ENCODE measurements at regions not wholly inside any gene's neighbourhood (a gene's known extent, or its start where the extent isn't known, plus 50 kb on each side); places are given as distances from the start of the nearest gene placed in this dataset.
"Not testable (repeated sequence)": the region's sequence is repeated elsewhere in the genome, so short reads cannot be mapped to it uniquely, and the experiment has no call there.

- Histone ChIP-seq H3K9me3 (no peaks in the 10 kb centered on the region), H3K4me1 (replicated peaks) (no peaks in the 10 kb centered on the region), H3K27me3 (replicated peaks; ENCODE audit: insufficient read depth) (no peaks in the 10 kb centered on the region), H3K4me3 (no peak overlapping the region), H3K36me3 (no peaks in the 10 kb centered on the region), H3K27ac (no peak overlapping the region)
- 95% methylated on average over 12 of the region's 12 CpGs for WGBS
- intact Hi-C loops (cut with DNase I): loop anchor here (10.0 kb wide), 1 partner anchor 91 kb away; no protein-coding TSS in a partner anchor
- no peak for DNase-seq (ENCODE audit: low spot score)
- TF ChIP-seq POLR2A (IDR thresholded peaks at IDR 0.05) (no peak), CTCF (IDR thresholded peaks at IDR 0.05) (no peak), POLR2AphosphoS5 (IDR thresholded peaks at IDR 0.05) (no peak)
These were observed 339.7 kb downstream of the THBS2 start for GRCh38 chr6:168913866-168914469.

- H3K4me1 ChIP-seq (replicated peaks); H3K36me3 ChIP-seq; DNase-seq (ENCODE audit: low spot score); H3K9me3 ChIP-seq; H3K27me3 ChIP-seq (replicated peaks; ENCODE audit: insufficient read depth); H3K27ac ChIP-seq; H3K4me3 ChIP-seq: not testable (repeated sequence)
- intact Hi-C loops (cut with DNase I): loop anchor here (10.0 kb wide), 1 partner anchor 91 kb away; no protein-coding TSS in a partner anchor
- 66% methylated on average over 11 of the region's 11 CpGs for WGBS
These were observed 340.3 kb downstream of the THBS2 start for GRCh38 chr6:168913231-168913865.

- Histone ChIP-seq H3K4me1 (replicated peaks) (no peaks in the 10 kb centered on the region), H3K4me3 (no peak overlapping the region), H3K9me3 (no peaks in the 10 kb centered on the region), H3K27me3 (replicated peaks; ENCODE audit: insufficient read depth) (no peaks in the 10 kb centered on the region), H3K27ac (no peak overlapping the region), H3K36me3 (no peaks in the 10 kb centered on the region)
- DNase-seq (ENCODE audit: low spot score): no peak
- TF ChIP-seq CTCF (IDR thresholded peaks at IDR 0.05): no peak
- TF ChIP-seq POLR2A (IDR thresholded peaks at IDR 0.05): no peak
- no peak for TF ChIP-seq POLR2AphosphoS5 (IDR thresholded peaks at IDR 0.05)
- WGBS: 93% methylated on average over 10 of the region's 10 CpGs
- intact Hi-C loops (cut with DNase I): no loop called here
These were observed 344.4 kb downstream of the THBS2 start for GRCh38 chr6:168909288-168909687.

GRCh38 chr6:168908887-168909286 is 344.8 kb downstream of the THBS2 start:
- intact Hi-C loops (cut with DNase I): no loop called here

GRCh38 chr6:168908166-168908565 is 345.5 kb downstream of the THBS2 start:
- intact Hi-C loops (cut with DNase I): no loop called here
- no peaks in the 10 kb centered on the region for H3K27me3 ChIP-seq (replicated peaks; ENCODE audit: insufficient read depth)
- no peaks in the 10 kb centered on the region for H3K9me3 ChIP-seq
- TF ChIP-seq POLR2AphosphoS5 (IDR thresholded peaks at IDR 0.05): no peak
- no peak for TF ChIP-seq CTCF (IDR thresholded peaks at IDR 0.05)
- no peak for TF ChIP-seq POLR2A (IDR thresholded peaks at IDR 0.05)
- no peak overlapping the region for H3K27ac ChIP-seq
- H3K4me1 ChIP-seq (replicated peaks): no peaks in the 10 kb centered on the region
- no peak overlapping the region for H3K4me3 ChIP-seq
- no peak for DNase-seq (ENCODE audit: low spot score)
- 80% methylated on average over 5 of the region's 5 CpGs for WGBS
- no peaks in the 10 kb centered on the region for H3K36me3 ChIP-seq

More at GRCh38 chr6:168908887-168909286, 344.8 kb downstream of the THBS2 start:
- Histone ChIP-seq H3K36me3 (no peaks in the 10 kb centered on the region), H3K27me3 (replicated peaks; ENCODE audit: insufficient read depth) (no peaks in the 10 kb centered on the region), H3K9me3 (no peaks in the 10 kb centered on the region), H3K27ac (no peak overlapping the region), H3K4me3 (no peak overlapping the region), H3K4me1 (replicated peaks) (no peaks in the 10 kb centered on the region)
- WGBS: 67% methylated on average over 5 of the region's 5 CpGs
- DNase-seq (ENCODE audit: low spot score): no peak
- TF ChIP-seq POLR2A (IDR thresholded peaks at IDR 0.05): no peak
- TF ChIP-seq CTCF (IDR thresholded peaks at IDR 0.05): peak in 1 of 4 experiments; percentile 28
